Type B pancreatic cell (in vitro differentiated cells): ENCODE measurements at regions not wholly inside any gene's neighbourhood (a gene's known extent, or its start where the extent isn't known, plus 50 kb on each side); places are given as distances from the start of the nearest gene placed in this dataset.

Experiments
- DNase-seq: peaks from one replicate; pipeline ENCODE4 v3.0.0; 2021; ENCODE audit warnings: mixed read lengths; ENCODE audit not compliant: unreplicated experiment; ENCODE audit errors: extremely low spot score
- H3K27ac Mint-ChIP-seq: 2 replicates; pipeline ENCODE4 v1.8.0; 2021; ENCODE audit warnings: mild to moderate bottlenecking, mixed read lengths
- H3K27me3 Mint-ChIP-seq: 2 replicates; pipeline ENCODE4 v1.8.0; 2021; ENCODE audit warnings: mixed read lengths
- H3K36me3 Mint-ChIP-seq: 2 replicates; pipeline ENCODE4 v1.8.0; 2021; ENCODE audit warnings: mixed read lengths
- H3K4me1 Mint-ChIP-seq: one replicate; pipeline ENCODE4 v1.8.0; 2021; ENCODE audit warnings: mixed read lengths; ENCODE audit not compliant: unreplicated experiment
- H3K4me3 Mint-ChIP-seq: 2 replicates; pipeline ENCODE4 v1.8.0; 2021; ENCODE audit warnings: mild to moderate bottlenecking, mixed read lengths
- H3K9me3 Mint-ChIP-seq: 2 replicates; pipeline ENCODE4 v1.8.0; 2021; ENCODE audit warnings: mixed read lengths
- TF ChIP-seq, protein P1 (sequence below): fragments of 200-600 bp; sonication (generic); conservative IDR thresholded peaks from 2 replicates; pipeline ENCODE4 v1.5.0; 2021; ENCODE audit warnings: antibody characterized with exemption, mild to moderate bottlenecking

DNA sequence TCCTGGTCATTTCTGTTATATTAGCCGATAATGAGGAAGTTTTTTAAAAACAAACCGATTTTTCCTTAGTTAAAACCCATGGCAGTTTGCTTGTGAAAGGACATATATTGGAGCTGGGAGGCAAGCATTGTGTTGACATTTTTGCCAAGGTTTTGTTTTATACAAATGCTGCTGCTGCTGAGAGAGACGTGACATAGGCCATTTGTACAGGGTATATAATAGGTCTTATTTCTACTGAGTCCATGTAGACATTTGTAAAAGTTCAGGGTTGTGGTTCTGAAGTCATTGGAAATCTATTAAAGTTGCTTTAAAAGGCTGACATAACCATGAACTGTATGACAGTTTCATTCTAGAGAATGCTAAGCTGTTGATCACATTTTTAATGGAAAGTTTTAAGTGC lies 424.0 kb upstream of the FANCL start:
- TF ChIP-seq, protein P1, sequence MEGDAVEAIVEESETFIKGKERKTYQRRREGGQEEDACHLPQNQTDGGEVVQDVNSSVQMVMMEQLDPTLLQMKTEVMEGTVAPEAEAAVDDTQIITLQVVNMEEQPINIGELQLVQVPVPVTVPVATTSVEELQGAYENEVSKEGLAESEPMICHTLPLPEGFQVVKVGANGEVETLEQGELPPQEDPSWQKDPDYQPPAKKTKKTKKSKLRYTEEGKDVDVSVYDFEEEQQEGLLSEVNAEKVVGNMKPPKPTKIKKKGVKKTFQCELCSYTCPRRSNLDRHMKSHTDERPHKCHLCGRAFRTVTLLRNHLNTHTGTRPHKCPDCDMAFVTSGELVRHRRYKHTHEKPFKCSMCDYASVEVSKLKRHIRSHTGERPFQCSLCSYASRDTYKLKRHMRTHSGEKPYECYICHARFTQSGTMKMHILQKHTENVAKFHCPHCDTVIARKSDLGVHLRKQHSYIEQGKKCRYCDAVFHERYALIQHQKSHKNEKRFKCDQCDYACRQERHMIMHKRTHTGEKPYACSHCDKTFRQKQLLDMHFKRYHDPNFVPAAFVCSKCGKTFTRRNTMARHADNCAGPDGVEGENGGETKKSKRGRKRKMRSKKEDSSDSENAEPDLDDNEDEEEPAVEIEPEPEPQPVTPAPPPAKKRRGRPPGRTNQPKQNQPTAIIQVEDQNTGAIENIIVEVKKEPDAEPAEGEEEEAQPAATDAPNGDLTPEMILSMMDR: no peak
- DNase-seq: no peak
- no peaks in the 10 kb centered on the region for H3K4me1 Mint-ChIP-seq
- no peaks in the 10 kb centered on the region for H3K27me3 Mint-ChIP-seq
- no peaks in the 10 kb centered on the region for H3K36me3 Mint-ChIP-seq
- no peak overlapping the region for H3K4me3 Mint-ChIP-seq
- H3K27ac Mint-ChIP-seq: no peak overlapping the region
- H3K9me3 Mint-ChIP-seq: no peaks in the 10 kb centered on the region

GRCh38 chr2:58664523-58665151 lies 423.5 kb upstream of the FANCL start:
- Mint-ChIP-seq H3K36me3 (no peaks in the 10 kb centered on the region), H3K27ac (no peak overlapping the region), H3K27me3 (no peaks in the 10 kb centered on the region), H3K9me3 (no peaks in the 10 kb centered on the region), H3K4me3 (no peak overlapping the region), H3K4me1 (no peaks in the 10 kb centered on the region)
- TF ChIP-seq, protein P1: no peak
- DNase-seq: no peak

GRCh38 chr2:58660046-58660445 lies 418.9 kb upstream of the FANCL start:
- Mint-ChIP-seq H3K9me3 (no peaks in the 10 kb centered on the region), H3K27ac (no peak overlapping the region), H3K36me3 (no peaks in the 10 kb centered on the region), H3K4me3 (no peak overlapping the region), H3K4me1 (no peaks in the 10 kb centered on the region), H3K27me3 (no peaks in the 10 kb centered on the region)
- TF ChIP-seq, protein P1: no peak
- no peak for DNase-seq

DNA sequence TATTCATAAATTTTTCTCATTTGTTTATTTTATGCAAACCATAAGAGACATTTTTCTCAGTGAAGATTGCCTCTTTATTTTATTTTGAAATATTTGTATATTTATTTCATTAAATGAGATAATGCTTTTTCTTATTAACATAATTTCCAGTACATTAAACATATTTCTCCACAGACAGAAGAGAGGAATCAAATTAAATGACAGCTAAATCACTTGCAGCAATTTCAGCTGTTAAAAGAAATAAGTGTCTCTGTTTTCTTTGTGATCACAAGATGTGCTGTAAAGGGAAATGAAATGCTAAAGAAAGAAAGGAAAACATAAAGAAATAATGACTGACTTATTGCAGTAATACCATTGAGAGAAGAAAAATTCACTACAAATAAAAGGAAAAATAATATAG lies 414.0 kb upstream of the FANCL start:
- no peak overlapping the region for H3K4me3 Mint-ChIP-seq
- no peak for DNase-seq
- H3K9me3 Mint-ChIP-seq: no peaks in the 10 kb centered on the region
- TF ChIP-seq, protein P1: no peak
- H3K4me1 Mint-ChIP-seq: no peaks in the 10 kb centered on the region
- H3K36me3 Mint-ChIP-seq: no peaks in the 10 kb centered on the region
- no peak overlapping the region for H3K27ac Mint-ChIP-seq
- no peaks in the 10 kb centered on the region for H3K27me3 Mint-ChIP-seq

DNA sequence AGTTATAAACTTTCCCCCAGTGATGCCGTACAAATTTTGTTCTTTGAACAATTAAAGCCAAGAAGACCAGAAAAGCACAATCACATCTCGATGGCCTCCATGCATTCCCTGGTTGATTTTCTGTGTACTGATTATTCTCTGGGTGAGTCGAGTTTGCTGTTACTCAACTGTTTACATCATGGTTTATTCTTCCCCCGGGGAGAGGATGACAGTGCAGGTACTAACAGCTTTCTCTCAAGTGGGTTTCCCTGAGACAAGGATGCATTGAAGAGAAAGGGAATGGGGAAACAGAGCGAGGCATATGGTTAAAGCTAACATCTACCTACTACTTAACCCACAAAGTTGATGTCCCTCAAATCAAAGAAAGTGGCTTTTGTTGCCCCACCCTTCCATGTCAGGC lies 410.8 kb upstream of the FANCL start:
- Mint-ChIP-seq H3K4me3 (no peak overlapping the region), H3K9me3 (no peaks in the 10 kb centered on the region), H3K27ac (no peak overlapping the region), H3K27me3 (no peaks in the 10 kb centered on the region), H3K36me3 (no peaks in the 10 kb centered on the region), H3K4me1 (peaks cover 12% of the 10 kb centered on the region)
- no peak for DNase-seq
- TF ChIP-seq, protein P1: no peak

DNA sequence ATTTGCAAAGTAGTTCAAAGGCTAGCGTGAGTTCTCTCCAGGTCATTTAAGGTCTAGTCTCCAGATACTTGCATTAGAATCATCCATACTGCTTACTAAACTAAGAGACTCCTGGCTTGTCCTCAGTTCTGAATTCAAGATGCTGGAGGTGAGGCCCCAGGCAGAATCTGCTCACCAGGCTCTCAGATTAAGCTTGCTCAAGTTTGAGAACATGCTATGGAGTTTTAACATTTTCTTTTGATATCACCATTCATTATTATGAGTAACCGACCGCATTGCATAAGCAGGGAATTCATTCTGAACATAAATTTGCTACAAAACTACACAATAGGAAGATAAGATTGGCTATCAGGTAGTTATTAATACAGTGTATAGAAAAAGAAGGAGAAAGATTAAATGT lies 409.7 kb upstream of the FANCL start:
- Mint-ChIP-seq H3K27me3 (no peaks in the 10 kb centered on the region), H3K27ac (no peak overlapping the region), H3K4me3 (no peak overlapping the region), H3K4me1 (peaks cover 12% of the 10 kb centered on the region), H3K9me3 (no peaks in the 10 kb centered on the region), H3K36me3 (no peaks in the 10 kb centered on the region)
- TF ChIP-seq, protein P1: no peak
- no peak for DNase-seq
